ENCODE measurements at regions not wholly inside any gene's neighbourhood (a gene's known extent, or its start where the extent isn't known, plus 50 kb on each side); places are given as distances from the start of the nearest gene placed in this dataset.

GRCh38 chr20:16968099-16968498 lies 219.9 kb downstream of the OTOR start:
- TF ChIP-seq, protein P1, sequence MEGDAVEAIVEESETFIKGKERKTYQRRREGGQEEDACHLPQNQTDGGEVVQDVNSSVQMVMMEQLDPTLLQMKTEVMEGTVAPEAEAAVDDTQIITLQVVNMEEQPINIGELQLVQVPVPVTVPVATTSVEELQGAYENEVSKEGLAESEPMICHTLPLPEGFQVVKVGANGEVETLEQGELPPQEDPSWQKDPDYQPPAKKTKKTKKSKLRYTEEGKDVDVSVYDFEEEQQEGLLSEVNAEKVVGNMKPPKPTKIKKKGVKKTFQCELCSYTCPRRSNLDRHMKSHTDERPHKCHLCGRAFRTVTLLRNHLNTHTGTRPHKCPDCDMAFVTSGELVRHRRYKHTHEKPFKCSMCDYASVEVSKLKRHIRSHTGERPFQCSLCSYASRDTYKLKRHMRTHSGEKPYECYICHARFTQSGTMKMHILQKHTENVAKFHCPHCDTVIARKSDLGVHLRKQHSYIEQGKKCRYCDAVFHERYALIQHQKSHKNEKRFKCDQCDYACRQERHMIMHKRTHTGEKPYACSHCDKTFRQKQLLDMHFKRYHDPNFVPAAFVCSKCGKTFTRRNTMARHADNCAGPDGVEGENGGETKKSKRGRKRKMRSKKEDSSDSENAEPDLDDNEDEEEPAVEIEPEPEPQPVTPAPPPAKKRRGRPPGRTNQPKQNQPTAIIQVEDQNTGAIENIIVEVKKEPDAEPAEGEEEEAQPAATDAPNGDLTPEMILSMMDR (IDR thresholded peaks at IDR 0.05) = no peak
- TF ChIP-seq EP300 (IDR thresholded peaks at IDR 0.05) (no peak), POLR2AphosphoS5 (IDR thresholded peaks at IDR 0.05) (no peak), POLR2A (IDR thresholded peaks at IDR 0.05) (no peak)
